GM18498 (cell line): ENCODE measurements at regions not wholly inside any gene's neighbourhood (a gene's known extent, or its start where the extent isn't known, plus 50 kb on each side); places are given as distances from the start of the nearest gene placed in this dataset.
"Not testable (repeated sequence)": the region's sequence is repeated elsewhere in the genome, so short reads cannot be mapped to it uniquely, and the experiment has no call there.

Source experiments
- ATAC-seq: cut with Tn5 transposase; IDR thresholded peaks from one replicate; pipeline ENCODE4 v1.9.1; 2021; ENCODE audit warnings: mild to moderate bottlenecking, moderate library complexity; ENCODE audit not compliant: unreplicated experiment

DNA sequence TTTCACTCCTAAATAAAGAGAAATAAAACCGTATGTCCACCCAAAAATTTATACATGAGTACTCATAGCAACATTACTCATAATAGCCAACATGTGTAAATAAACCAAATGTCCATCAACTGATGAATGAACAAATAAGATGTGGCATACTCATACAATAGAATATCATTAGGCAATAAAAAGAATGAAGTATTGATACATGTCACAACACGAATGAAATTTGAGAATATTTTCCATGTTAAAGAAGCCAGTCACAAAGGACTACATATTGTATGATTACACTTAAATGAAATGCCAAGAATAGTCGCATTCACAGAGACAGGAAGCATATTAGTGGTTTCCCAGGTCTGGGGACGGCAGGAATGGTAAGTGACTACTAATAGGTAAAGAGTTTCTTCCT is 869.2 kb downstream of the IGSF11 start:
- ATAC-seq, result no peak

- no peak for ATAC-seq
Observed at GRCh38 chr3:118167571-118167970, 867.1 kb downstream of the IGSF11 start.

DNA sequence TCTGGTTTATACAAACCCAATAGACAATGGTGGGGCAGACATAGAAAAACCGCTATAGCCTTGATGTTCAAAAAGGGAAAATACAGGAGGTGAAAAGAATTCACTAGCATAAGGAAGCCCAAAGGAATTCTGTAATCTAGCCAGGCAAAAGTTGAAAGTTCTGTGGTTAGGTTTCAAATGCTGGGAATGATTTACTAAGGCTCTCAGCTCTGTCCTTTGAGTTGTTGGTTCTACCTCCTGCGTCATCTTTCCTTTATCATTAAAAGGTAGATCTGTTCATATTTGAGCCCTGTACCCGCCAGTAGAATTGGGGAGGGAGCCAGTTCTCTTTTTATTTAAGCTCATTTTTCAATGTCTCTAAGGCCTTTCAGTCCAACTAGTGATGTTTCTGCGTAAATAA is 866.5 kb downstream of the IGSF11 start:
- ATAC-seq, result no peak

- ATAC-seq, result no peak
Observed at GRCh38 chr3:118171236-118171852, 863.3 kb downstream of the IGSF11 start.

DNA sequence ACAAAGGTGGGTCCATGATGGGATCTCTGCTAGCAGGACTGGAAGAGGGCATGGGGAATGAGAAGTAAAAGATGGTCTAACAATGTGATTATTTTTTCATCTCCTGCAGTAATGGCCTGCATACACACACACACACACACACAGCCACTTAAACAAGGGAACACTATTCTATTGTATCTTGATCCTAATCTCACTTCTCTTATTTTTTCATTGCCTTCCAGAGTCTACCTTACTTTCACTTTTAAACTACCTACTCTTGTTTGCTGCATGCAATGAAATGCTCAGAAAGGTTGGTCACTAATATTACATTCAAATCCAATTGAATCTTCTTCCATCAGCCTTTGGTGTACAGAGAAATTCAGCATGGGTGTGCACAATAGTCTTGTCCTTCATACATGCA is 853.8 kb downstream of the IGSF11 start:
- ATAC-seq, result no peak

DNA sequence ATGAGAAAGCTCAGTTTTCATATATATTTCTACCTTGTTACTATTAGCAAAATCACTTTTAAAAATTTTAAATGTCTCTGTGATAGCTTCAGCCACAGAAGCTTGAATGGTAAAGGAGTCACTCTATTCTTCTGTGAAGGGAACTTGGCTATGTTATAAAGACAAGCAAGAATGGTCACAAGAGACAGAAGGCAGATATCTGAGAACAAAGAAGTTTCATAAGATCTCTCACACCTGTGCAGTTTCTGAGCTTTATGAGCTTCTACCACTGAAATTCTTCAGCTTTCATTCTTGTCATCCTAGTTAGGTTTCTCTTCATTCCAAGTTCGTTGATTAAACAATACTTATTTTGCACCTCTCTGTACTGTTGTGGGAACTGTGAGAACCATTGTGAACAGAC is 853.4 kb downstream of the IGSF11 start:
- ATAC-seq, result no peak

DNA sequence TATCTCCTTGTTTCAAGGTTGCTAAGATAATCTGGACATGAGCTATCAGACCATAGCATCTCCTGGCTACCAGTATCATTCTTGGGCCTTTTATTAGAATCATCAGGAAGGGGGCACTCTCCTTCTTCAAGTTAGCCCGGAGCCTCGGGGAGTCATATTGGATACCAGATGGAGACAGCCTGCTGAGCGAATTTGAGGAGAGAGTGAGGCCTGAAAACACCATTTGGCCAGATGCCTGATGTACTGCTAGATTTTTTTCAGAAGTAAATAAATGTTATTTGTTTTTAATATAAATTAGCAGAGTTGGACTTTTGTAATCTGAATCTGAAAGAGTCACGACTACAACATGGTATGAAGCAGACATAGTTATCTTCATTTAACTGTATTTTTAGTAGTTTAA is 848.6 kb downstream of the IGSF11 start:
- ATAC-seq, result no peak

DNA sequence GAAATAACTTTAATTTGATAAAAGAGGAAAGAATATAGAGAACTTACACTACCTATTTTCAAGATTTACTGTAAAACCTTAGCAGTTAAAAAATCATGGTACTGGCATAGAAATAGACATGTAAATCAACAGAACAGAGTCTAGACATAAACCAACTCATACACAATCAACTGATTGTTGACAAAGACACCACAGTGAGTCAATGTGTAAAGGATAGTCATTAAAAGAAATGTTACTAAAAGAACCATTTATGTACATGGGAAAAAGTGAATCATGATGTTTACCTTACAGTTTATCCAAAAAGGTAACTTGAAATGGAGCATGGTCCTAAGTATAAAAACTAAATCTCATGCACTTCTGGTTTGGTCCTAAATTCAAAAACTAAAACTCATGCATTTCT is 847.4 kb downstream of the IGSF11 start:
- ATAC-seq, result no peak

- ATAC-seq, result no peak
Observed at GRCh38 chr3:118196183-118196582, 838.5 kb downstream of the IGSF11 start.

- ATAC-seq, result no peak
Observed at GRCh38 chr3:118199044-118199443, 835.6 kb downstream of the IGSF11 start.

DNA sequence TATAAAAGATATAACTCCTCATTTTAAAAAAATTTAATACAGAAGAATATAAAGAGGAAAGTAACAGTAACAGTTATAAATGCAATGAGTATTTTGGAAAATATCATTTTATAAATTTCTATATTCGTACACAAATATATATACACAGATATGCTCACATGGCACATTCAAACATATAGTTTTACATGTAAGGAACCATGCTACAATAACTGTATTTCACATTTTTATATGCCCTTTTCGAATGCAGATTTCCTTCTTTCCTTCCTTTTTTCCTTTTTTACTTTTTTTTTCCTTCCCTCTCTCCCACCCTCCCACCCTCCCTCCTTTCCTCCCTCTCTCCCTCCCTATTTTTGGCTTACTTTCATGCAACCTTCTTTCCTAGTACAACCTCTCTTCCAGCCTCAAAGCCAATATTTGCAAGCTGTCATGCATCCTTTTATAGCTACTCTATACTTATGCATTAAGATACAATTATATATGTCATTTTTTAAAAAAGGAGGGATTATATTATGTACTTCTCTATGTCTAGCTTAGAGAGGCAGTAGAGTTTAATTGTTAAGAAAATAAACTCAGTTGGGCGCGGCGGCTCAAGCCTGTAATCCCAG is 830.5 kb downstream of the IGSF11 start:
- ATAC-seq, result no peak

DNA sequence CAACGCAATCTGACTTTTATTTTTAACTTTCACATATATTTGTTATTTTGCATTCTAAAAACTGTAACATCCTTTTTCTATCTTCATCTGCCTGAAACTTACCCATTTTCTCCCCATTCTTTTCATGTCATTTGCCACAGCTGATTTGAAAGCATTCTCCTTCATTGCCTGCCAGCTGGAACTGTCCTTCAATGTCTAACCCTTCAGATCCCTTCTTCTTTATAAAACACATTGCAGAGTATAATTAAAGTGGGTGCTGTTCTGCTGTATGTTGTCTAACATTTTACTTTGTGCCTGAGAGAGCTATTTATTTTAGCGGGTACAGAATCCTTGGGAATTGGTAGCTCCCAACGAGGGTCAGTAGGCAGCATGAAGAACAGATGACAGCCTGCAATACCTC is 827.4 kb downstream of the IGSF11 start:
- ATAC-seq, result no peak

DNA sequence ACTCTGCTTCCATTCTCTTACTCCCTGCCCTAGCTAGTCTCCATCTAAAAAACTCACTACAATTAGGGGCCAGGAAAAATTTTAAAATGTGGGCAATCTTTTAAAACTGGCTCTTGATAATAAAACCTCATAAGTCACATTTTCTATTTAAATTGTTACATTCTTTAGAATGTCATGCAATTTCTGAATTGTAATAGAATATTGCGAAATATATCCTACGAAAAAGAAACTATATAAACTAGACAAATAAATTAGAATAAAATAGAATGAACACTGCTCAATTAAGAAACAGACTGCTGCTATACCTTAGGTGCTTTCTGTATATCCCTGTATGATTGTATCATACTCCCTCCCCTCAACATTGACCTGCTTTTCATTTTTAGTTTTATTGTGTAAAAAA is 826.0 kb downstream of the IGSF11 start:
- no peak for ATAC-seq

- ATAC-seq, result no peak
Observed at GRCh38 chr3:118213892-118214291, 820.8 kb downstream of the IGSF11 start.

GRCh38 chr3:118226206-118226605 is 808.4 kb downstream of the IGSF11 start:
- no peak for ATAC-seq

DNA sequence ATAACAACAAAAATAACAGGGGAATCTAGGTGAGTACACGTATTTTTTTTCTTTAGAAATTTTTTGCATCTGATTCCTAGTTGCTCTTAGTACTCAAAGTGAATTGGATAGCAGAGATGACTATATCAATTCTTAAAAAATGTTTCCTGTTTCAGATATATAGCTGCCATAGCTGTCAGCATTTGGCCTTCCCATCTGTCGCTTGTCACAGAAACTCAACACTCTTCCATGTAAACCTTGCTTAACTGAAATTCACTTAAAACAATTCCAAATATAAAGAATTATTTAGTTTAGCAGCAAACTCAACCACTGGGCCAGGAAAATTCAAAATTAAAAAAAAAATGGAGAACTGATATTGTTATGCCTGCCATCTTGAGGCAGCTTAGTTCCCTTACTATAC is 807.5 kb downstream of the IGSF11 start:
- no peak for ATAC-seq

GRCh38 chr3:118228151-118228550 is 806.5 kb downstream of the IGSF11 start:
- ATAC-seq, result no peak

GRCh38 chr3:118229196-118229595 is 805.5 kb downstream of the IGSF11 start:
- ATAC-seq, result no peak

DNA sequence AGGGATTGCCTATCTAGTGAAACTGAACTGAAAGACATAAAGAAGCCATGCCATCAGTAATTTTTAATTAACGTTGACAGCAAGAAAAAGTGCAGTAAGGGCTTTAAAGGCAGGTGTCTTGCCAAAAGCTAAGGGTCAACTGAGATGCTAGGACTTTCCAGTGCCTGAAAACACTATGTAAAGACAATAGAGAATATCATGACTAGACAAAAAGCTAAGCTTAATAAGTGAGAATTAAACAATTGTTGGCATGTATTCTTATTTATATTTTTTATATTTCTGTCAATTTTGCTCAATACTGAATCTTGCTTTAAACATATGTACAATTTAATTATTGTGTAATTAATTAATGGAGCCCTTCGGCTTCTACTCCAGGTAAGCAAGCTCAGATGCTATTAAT is 803.1 kb downstream of the IGSF11 start:
- no peak for ATAC-seq

DNA sequence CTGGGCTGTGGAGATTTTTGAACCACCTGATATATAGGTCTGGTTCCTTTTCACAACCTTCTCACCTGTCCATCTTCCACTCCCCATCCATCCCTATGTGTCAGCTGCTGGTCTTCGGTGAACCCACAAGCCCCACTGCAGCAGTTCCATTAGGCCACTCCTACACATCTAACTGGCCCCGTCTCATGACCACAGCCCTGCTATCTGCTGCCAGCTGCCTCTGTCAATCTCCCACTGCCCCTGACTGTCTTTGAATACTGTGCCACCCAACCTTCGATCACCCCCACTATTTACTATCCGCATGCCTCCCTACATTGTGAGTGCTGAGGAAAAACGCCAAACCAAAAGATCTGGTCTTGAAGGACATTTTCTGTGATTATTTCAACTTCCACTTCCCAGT is 795.4 kb downstream of the IGSF11 start:
- ATAC-seq, result no peak

GRCh38 chr3:118244761-118245160 is 789.9 kb downstream of the IGSF11 start:
- ATAC-seq, result no peak

- no peak for ATAC-seq
Observed at GRCh38 chr3:118245312-118245711, 789.3 kb downstream of the IGSF11 start.

DNA sequence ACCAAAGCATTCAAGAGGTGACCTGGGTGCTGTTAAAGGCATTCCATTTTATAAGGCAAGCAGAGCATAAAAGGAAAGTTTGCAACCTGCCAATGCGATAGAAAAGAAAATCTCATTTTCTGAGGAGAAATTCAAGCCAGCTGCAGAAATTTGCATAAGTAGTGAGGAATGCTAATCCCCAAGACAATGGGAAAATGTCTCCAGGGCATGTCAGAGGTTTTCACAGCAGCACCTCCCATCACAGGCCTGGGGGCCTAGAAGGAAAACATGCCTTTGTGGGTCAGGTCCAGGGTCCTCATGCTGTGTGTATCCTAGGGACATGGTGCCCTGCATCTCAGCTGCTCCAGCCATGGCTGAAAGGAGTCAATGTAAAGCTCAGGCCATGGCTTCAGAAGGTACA is 775.8 kb downstream of the IGSF11 start:
- not testable (repeated sequence) for ATAC-seq
